ENCODE measurements at regions not wholly inside any gene's neighbourhood (a gene's known extent, or its start where the extent isn't known, plus 50 kb on each side); places are given as distances from the start of the nearest gene placed in this dataset.

DNA sequence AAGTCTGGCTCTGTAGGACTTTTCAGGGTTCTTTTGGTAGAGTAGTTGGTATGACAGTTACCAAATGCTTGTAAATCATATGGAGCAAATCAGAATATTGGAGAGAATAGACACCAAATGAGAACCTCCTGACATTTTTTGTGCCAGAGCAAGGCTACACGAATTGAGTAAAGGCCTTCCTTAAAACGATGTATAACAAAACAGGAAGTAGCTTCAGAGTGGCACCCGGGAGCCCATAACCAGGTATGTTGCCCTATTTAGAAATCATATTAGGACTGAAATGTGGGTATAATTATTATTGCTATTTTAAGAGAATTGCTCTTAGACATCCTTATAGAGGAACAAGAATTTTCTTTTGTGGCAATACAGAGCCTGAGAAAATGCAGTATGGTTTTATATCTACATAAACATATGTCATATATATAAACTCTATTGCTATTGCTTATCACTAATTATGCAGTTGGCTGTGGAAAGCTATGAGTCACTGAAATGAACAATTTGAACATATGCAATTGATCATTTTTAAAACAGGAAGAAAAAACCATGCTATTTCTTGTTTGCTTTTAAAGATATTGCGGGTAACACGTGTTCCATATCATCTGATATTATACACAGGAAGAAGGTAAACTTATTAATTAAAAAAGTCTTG lies 197.4 kb upstream of the MTPN start:
- H3K4me1 ChIP-seq (ENCODE audit: control insufficient read depth in 1 of 2, insufficient read depth in 1 of 2, low read depth in 1 of 2, low read length in 1 of 2), result no peaks in the 10 kb centered on the region
- H3K36me3 ChIP-seq, result no peaks in the 10 kb centered on the region
- no peak overlapping the region for H3K4me3 ChIP-seq (ENCODE audit: low read depth in 1 of 2, low read length in 1 of 2)
- no peaks in the 10 kb centered on the region for H3K27me3 ChIP-seq
- H3K9me3 ChIP-seq, result no peaks in the 10 kb centered on the region
- H3K27ac ChIP-seq, result no peak overlapping the region
- TF ChIP-seq, protein P1, sequence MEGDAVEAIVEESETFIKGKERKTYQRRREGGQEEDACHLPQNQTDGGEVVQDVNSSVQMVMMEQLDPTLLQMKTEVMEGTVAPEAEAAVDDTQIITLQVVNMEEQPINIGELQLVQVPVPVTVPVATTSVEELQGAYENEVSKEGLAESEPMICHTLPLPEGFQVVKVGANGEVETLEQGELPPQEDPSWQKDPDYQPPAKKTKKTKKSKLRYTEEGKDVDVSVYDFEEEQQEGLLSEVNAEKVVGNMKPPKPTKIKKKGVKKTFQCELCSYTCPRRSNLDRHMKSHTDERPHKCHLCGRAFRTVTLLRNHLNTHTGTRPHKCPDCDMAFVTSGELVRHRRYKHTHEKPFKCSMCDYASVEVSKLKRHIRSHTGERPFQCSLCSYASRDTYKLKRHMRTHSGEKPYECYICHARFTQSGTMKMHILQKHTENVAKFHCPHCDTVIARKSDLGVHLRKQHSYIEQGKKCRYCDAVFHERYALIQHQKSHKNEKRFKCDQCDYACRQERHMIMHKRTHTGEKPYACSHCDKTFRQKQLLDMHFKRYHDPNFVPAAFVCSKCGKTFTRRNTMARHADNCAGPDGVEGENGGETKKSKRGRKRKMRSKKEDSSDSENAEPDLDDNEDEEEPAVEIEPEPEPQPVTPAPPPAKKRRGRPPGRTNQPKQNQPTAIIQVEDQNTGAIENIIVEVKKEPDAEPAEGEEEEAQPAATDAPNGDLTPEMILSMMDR (IDR thresholded peaks at IDR 0.05), result no peak

DNA sequence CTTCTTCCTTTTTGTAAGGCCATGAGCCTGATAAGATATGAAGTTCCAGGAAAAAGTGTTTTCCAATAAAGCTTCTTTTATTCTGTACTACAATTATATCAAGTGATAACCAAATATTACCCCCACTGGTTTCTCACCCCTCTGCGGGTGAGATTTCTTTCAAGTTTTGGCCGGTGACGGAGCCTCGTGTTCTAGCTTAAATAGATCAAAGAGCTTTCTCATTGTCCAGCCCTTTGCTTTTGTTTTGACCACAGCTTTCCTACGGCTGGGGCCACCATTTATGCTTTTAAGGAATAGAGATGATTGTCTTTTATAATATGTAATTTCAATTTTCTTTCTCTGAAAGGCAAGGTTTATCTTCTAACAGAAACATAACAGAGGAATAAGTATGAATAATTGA lies 196.7 kb upstream of the MTPN start:
- no peaks in the 10 kb centered on the region for H3K36me3 ChIP-seq
- no peaks in the 10 kb centered on the region for H3K27me3 ChIP-seq
- TF ChIP-seq, protein P1 (IDR thresholded peaks at IDR 0.05), result no peak
- no peaks in the 10 kb centered on the region for H3K9me3 ChIP-seq
- H3K4me1 ChIP-seq (ENCODE audit: control insufficient read depth in 1 of 2, insufficient read depth in 1 of 2, low read depth in 1 of 2, low read length in 1 of 2), result no peaks in the 10 kb centered on the region
- H3K27ac ChIP-seq, result no peak overlapping the region
- H3K4me3 ChIP-seq (ENCODE audit: low read depth in 1 of 2, low read length in 1 of 2), result no peak overlapping the region

DNA sequence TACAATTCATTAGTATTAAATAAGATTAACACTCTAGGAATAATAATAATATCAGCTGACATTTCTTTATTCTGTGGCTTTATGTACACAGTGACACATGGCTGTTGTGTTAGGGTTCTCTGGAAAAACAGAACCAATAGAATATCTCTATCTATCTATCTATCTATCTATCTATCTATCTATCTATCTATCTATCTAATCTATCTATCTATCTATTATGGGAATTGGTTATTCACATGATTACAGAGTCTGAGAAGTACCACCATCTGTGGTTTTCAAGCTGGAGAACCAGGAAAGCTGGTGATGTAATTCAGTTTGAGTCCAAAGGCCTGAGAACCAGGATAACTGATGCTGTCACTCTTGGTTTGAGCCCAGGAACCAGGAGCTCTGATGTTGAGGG lies 194.1 kb upstream of the MTPN start:
- TF ChIP-seq, protein P1 (IDR thresholded peaks at IDR 0.05), result no peak
- Histone ChIP-seq H3K36me3 (no peaks in the 10 kb centered on the region), H3K9me3 (no peaks in the 10 kb centered on the region)

DNA sequence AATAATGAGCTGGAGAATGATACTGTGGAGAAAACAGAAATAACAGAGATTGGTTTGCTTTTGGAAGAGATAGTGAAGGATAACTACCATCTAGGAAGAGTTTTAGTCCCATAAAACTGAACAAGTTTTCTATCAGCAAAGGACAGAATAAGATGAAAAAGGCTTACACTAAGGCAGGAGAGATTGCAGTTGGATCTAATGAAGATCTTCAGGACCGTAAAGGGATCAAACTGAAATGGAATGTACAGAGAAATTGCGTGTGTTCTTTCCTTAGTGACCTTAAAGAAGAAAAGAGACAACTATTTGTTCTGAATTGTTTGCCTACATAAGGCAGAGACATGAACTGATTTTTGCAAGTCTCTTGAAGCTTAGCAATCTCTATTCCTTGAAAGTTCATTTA lies 191.7 kb upstream of the MTPN start:
- TF ChIP-seq, protein P1 (IDR thresholded peaks at IDR 0.05), result no peak
- Histone ChIP-seq H3K9me3 (no peaks in the 10 kb centered on the region), H3K27me3 (no peaks in the 10 kb centered on the region), H3K4me3 (ENCODE audit: low read depth in 1 of 2, low read length in 1 of 2) (no peak overlapping the region), H3K4me1 (ENCODE audit: control insufficient read depth in 1 of 2, insufficient read depth in 1 of 2, low read depth in 1 of 2, low read length in 1 of 2) (no peaks in the 10 kb centered on the region), H3K36me3 (no peaks in the 10 kb centered on the region), H3K27ac (no peak overlapping the region)

More for the DNA sequence above, 194.1 kb upstream of the MTPN start:
- Histone ChIP-seq H3K27me3 (no peaks in the 10 kb centered on the region), H3K4me1 (ENCODE audit: control insufficient read depth in 1 of 2, insufficient read depth in 1 of 2, low read depth in 1 of 2, low read length in 1 of 2) (no peaks in the 10 kb centered on the region), H3K27ac (no peak overlapping the region), H3K4me3 (ENCODE audit: low read depth in 1 of 2, low read length in 1 of 2) (no peak overlapping the region)

DNA sequence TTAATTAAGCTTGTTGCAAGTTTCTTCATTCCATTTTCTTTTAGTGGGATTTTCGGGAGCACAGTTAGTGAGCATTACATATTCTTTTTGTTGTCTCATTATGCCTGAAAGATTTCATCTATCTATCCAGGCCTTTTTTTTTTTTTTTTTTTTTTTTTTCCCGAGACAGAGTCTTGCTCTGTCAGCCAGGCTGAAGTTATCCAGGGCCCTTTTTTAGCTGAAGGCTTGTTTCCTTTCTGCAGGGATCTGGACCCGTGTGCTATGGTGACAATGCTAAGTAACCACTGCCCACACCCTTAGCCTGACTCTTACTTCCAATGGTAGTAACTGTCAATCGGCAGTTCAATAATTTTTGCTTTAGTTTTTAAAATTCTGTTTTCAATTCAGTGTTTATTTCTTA lies 190.8 kb upstream of the MTPN start:
- TF ChIP-seq, protein P1 (IDR thresholded peaks at IDR 0.05), result no peak
- Histone ChIP-seq H3K4me1 (ENCODE audit: control insufficient read depth in 1 of 2, insufficient read depth in 1 of 2, low read depth in 1 of 2, low read length in 1 of 2) (no peaks in the 10 kb centered on the region), H3K36me3 (no peaks in the 10 kb centered on the region), H3K4me3 (ENCODE audit: low read depth in 1 of 2, low read length in 1 of 2) (no peak overlapping the region), H3K27ac (no peak overlapping the region), H3K9me3 (no peaks in the 10 kb centered on the region), H3K27me3 (no peaks in the 10 kb centered on the region)
